NCI-H1436 (cell line): ENCODE measurements at regions not wholly inside any gene's neighbourhood (a gene's known extent, or its start where the extent isn't known, plus 50 kb on each side); places are given as distances from the start of the nearest gene placed in this dataset.

Experiments used
- DNase-seq: peaks from one replicate; lab custom pipeline; 2025; lab: John Stamatoyannopoulos, UW

DNA sequence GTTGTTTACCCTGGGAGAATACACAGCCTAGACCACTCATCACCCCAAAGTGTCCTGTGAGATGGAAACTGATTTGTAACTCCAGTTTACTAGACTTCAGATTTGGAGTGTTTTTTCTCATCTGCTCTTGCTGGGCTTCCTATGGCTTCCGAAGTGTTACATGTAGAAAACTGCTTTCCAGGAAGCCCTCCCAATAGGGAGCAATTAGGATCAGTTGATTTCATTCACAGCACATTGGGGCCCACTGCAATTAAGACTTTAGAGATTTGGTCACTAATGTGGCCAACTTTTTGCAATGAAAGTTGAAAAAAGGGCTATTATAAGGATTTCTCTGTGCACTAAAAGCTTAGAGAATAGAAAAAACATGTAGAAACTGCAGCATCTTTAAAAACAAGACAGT lies 656.6 kb upstream of the CHAC2 start:
- DNase-seq = no peak

DNA sequence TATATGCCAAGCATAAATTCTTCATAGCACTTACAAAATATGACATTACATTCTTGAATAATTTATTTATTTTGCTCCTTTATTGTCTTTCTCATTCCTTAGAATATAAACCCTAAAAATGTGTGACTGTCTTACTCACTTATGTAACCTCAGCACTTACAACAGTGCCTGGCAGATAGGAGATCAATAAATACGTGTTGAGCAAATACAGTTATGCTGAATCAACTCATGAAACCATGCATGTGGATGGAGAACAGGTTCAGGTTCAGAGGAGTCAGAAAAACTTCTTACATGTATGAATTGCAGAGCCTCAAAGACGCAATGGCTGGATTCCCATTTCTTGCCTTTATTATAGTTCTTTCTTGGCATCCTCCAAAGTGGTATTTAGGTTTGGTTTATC lies 659.4 kb upstream of the CHAC2 start:
- DNase-seq = no peak

DNA sequence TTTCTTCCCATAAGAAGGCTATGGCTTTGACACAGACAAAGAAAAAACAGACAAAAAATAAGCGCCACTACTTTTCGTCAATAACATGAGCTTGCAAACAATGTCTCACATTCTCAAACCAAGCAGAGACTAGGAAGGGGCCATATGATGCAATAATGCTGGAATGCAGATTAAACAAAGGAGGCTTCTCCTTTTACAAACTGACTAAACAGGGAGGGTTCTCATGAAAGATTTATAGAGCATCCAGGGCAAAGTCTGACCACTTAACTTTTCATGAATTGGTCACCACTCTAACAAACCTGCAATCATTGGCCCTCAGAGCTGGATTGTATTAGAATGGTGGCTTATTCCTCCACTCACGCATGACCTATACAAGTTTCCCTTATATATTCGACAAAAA lies 663.3 kb upstream of the CHAC2 start:
- no peak for DNase-seq

DNA sequence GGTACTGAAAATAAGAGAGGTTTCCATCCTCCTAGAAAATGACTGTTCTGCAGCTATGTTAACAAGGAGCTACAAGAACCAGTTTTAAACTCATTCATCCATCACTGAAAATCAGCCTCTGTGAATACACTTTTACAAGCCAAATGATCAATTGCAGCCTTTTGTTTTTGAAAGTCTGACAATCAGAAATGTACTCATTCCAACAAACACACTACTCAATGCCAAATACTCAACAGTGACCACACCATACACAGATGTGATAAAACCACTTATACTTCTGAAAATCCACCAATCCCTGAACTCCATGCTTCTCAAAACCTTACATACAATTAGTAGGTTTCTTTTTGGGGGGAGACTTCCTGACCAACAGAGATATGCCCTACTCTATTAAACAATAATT lies 663.9 kb upstream of the CHAC2 start:
- no peak for DNase-seq

DNA sequence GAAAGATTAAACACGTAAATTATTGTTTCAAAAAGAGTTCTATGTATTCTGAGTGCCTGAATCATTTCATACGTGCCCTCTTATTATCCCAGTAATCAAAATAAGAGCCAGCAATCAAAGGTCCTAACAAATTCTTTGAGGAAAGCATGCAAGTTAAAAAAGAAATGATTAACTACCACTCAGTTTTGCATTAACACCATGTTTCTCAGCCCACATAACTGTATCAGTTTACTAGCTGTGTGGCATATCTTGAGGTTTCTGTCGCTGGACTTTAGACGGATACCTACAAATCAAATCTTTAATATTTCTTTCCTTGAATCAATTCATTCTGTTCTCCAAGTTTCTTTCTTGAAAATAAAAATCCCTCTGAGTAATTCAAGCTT lies 668.9 kb upstream of the CHAC2 start:
- no peak for DNase-seq

DNA sequence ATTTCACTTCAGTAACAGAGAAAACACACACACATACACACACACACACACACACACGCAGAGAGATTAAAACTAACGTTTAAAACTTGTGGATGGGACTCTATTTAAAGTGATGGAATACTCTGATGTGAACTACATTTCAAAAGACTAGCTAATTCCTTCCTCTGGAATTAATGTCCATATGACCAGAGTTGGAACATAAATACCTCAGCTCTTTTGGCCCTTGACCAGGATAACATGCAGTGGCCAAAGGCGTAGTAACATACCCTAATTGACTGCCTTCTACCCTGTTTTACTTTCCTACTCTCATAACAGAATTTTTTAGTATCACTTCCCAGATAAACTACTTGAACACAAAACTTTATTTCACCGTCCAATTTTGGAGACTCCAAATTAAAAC lies 671.3 kb upstream of the CHAC2 start:
- no peak for DNase-seq

DNA sequence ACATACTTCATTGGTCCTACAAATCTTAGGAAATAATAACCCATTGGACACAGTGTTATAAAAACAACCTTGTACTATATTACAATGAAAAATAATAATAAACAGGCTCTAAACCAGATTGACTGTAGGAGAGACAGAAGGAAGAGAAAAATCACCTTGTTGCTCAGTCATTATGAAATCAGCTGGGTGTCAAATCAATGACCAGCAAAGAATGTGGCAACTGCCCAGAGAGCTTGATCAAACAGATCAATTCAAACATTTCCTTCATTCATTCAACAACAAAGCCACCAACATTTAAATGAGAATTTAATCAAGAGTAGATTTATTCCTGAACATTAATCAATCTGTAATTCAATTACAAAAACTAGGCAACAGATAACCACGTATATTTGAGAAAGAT lies 671.9 kb upstream of the CHAC2 start:
- DNase-seq = no peak

DNA sequence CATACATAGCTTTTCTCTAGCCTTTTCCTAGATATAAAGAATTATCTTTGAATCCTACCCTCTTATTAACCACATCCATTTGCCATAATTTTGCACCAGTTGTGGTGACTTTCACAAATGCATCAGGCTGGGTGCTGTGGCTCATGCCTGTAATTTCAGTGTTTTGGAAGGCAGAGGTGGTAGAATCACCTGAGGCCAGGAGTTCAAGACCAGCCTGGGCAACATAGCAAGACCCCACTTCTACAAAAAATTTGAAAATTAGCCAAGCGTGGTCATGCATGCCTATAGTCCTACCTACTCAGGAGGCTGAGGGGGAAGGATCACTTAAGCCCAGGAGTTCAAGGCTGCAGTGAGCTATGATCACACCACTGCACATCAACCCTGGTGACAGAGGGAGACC lies 672.4 kb upstream of the CHAC2 start:
- DNase-seq = no peak

DNA sequence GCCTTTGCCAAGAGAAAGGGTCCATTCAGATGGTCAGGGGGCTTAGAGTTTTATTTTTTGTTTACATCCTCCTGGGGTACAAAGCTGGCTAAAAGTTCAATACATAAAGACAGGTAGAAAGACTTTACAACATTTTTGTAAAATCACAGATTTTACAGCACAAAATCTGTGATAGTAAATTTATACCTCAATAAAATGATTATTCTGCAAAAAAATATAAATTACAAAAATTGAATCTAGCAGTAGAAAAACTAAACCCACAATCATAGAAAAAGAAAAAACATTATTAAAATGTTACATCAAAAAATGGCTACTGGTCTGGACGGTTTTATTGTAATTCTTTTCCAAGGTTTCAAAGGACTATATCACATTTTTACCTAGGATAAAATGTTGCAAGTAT lies 674.2 kb upstream of the CHAC2 start:
- DNase-seq = no peak

DNA sequence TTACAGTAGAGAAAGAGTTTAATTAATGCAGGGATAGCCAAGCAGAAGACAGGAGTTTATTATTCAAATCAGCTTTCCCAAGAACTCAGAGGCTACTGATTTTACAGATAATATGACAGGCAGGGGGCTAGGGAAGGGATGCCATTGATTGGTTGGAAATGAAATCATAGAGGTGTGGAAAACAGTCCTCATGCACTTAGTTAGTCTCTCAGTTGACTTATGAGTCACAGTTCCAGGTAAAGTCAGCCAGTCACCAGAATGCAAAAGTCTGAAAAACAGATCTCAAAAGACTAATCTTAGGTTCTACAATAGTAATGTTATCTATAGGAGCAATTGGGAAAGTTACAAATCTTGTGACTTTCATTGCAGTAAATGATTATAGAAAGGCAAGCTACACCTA lies 676.4 kb upstream of the CHAC2 start:
- DNase-seq = no peak

DNA sequence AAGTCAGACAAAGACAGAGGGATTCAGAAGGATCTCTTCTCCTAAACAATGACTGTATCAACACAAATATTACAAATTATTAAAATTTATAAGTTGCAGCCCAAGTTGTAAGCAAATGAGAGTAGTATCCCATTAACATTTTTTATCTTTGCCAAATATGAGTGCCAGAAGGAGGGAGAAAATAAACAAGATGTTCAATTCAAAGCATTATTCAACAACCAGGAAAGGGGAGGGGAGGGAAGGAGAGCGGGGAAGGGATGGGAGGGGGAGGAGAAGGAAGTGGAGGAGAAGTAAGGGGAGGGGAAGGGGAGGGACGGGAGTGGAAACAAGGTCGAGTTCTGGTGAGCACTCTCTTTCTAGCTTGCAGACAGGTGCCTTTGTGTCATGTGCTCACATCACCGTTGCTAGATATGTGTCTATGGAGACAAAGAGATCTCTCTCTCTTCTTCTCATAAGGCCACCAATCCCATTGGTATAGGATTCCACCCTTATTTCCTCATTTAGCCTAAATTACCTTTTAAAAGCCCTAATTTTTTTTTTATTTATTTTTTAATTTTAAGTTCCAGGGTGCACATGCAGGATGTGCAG lies 679.6 kb upstream of the CHAC2 start:
- no peak for DNase-seq

DNA sequence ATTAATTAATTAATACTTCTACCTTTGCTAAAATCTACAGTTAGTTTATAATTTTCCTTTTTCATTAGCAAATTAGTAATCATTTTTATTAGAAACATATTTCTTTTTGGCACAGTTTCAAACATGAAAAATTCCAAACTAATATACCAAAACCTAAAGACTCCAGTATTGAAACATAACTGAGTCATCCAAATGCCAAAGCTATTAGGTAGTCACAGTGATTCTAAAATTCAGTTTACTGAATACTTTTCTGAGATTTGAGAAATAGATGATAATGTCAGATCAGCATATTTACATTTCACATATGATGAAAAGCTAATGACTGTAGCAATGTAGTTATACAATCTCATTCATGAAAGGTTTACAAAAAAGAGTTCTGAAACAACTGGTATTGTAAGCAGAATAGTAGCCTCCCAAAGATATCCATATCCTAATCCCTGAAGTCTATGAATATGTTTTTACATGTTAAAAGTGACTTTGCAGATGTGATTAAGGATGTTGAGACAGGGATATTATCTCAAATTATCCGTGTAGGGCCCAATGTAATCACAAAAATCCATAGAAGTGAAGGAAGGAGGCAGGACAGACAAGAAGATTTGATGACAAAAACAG lies 680.2 kb upstream of the CHAC2 start:
- DNase-seq = no peak

DNA sequence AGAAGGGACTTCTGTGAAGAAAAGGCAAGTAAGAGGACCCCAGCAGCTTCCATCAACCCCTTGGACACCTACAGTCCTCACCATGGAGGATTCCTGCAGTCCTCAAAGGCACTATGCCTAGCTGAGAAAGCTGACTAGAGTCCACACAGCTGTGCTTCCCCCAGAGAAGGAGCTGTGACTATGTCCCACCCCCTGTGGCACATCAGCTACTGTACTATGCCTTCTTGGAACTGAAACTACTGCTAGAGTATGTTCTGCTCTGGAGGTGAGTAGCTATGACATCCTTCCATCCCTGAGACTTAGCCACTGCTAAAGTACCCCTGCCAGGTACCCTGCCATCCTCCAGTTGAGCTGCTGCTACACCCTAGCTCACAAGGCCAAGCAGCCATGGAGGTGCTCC lies 690.2 kb upstream of the CHAC2 start:
- DNase-seq = no peak

DNA sequence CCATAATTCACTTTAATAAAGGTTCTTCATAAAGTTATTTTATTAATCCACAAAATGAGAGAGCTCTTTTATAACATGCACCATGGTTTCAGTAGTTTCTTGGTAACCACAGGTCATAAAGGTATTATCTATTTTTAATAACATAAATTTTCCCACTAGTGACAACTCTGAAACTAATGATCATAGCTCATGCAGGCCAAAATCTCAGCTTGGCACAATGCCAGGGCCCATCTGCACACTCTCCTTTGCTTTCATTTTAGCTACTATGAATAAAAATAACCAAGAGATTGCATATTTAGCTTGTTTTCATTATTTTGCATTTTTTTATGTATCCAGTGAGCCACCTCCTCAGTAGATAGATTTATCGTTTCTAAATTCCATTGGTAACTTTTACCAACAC lies 691.8 kb upstream of the CHAC2 start:
- DNase-seq = no peak

DNA sequence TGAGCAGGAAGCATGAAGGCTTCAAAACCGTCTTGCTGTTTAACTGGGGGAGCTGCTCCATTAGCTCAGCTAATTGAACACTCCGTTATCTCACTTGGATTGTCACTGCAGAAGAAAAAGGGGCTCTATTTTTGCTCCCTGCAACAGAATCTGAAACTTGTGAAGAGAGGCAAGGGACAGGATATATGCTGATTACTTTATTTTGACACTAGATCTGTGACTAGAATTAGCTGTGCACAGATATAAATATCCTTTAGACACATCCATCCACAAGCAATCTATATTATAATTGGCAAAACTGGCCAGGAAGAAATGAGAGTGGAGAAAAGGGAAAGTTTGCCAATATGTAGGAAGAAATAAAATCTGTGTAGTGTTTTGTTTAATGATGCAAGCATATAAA lies 700.1 kb upstream of the CHAC2 start:
- no peak for DNase-seq

DNA sequence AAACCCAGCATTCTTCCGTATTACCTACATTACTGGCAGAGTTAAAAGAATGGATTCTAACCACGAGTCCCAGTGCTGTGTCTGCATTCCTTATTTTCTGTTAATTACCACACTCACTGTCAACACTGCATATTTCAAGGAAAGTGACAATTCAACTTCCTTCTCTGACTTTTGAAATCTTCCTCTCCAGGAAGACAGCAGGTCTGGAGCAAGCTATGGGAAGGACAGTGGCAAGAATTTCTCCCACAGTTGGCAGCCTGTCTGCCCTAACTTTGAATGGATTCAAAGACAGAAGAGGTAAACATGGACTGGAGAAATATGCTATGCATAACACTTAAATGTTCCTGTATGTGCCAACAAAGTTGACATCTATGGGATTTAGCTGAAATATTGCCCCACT lies 700.5 kb upstream of the CHAC2 start:
- no peak for DNase-seq

DNA sequence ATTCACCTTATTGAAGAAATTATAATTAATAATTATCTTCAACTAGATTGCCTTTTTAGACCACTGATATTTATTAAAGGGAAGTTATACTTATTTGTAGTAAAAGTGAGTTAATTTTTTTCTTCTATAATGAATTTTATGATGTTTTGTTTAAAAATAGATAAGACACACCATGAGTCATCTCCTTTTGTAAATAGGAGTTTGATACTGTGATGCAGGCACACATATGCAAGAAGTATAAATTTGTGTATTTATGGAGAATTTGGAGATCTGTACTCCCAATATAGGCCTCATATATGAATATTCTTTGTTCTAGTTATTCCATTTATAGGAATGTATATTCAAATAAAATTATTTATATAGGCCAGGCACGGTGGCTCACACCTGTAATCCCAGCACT lies 703.5 kb upstream of the CHAC2 start:
- DNase-seq = no peak

DNA sequence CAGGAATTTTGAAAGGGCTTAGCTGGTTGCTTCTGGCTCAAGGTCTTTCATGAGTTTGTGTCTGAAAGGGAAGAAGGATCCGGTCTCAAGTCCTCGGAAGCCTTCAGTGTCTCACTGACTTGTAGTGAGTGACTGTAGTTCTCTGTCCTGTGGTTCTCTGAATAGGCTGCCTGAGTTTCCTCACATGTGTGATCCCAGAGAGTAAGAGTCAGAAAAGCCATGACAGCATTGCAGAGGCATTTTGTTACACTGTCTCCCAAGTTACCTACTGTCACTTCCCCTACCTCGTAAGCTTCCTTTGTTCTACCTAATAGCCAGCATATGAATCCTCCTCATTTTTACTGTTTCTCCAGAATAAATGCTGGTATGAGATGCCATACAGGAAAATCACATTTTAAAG lies 709.1 kb upstream of the CHAC2 start:
- no peak for DNase-seq

DNA sequence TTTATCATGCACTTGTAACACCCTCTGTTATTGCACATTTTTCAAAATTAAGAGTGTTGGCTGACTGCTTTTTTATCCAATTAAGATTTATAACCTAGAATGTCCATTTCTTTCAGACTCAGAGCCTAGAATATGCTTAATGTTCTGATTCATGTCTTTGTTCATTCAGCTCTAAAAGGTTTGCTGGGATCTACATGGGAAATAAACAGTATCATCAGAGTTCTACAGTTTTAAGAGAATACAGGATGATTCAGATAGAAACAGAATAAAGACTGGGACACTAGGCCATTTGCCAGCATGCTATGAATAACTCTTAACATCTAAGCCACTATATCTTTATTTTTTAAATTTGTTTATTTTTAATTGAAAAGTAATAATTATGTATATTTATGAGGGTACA lies 713.7 kb upstream of the CHAC2 start:
- no peak for DNase-seq

DNA sequence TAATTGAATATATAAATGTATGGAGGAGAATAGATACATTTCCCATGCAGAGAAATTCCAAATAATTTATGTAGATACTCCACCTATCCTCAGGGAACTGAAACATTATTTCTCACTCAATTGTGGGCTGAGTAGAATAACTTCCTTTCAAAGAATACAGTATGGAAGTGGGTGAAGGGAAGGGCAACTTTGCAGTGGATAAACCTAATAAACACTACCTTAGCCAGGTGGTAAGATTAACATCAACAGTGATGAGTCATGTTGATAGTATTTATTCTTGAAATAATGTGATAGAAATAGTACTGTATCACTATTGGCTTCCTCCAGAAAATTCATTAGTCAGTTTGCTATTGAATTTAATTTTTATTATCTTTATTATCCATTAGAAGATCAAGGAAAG lies 716.4 kb upstream of the CHAC2 start:
- DNase-seq = no peak

DNA sequence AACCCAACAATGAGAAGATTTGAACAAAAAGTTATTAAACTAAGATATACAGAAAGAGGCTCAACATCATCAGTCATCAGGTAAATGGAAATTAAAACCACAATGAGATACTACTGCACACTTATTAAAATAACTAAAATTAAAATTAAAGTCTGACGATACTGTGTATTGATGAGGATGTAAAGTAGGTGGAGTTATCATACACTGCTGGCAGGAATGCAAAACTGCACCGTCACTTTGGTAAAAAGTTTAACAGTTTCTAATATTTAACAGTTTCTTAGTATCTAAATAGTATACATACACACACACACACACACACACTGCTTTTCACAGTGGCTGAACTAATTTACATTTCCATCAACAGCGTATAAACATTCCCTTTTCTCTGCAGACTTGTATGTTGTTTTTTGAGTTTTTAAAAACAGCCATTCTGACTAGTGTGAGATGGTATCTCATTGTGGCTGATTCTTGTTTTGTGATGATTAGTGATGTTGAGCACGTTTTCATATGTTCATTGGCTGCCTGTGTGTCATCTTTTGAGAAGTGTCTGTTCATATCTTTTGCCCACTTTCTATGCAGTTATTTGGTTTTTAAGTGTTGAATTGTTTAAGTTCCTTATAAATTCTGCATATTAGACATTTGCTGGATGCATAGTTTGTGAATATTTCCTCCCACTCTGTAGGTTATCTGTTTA lies 726.9 kb upstream of the CHAC2 start:
- DNase-seq = no peak

DNA sequence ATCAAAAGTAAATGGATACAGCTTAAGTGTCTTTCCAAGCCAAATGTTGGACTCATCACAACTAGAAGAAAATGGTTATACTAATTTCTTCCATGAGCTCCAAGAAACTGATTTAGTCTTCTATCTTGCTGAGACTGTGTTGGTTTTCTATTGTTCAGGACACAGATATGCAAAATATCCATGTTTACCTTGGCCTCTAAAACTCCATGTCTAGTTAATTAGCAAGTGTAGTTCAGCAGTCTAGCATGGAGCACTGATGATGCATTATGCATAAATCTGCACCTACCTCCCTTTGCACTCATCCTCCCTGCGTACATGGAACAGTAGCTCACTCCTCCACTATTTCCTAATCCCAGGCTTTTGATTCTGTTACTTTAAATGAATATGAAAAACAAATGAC lies 731.4 kb upstream of the CHAC2 start:
- no peak for DNase-seq

DNA sequence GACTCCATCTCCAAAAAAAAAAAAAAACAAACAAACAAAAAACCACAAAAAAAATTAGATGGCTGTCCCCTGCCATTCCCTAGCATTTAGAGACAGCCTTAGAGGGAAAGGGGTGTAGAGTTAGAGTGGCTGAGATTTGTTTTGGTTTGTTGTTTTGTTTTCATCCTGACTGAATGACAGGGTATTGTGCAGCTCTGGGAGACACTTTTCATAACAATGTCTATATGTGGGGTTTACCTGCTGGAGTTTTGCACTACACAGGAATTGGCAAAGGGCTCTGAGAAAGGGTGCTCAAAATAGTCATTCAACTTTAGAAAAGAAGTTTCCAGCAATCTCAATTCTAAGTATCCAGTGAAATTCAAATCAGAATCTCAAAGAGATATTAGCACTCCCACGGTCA lies 732.5 kb upstream of the CHAC2 start:
- DNase-seq = no peak

DNA sequence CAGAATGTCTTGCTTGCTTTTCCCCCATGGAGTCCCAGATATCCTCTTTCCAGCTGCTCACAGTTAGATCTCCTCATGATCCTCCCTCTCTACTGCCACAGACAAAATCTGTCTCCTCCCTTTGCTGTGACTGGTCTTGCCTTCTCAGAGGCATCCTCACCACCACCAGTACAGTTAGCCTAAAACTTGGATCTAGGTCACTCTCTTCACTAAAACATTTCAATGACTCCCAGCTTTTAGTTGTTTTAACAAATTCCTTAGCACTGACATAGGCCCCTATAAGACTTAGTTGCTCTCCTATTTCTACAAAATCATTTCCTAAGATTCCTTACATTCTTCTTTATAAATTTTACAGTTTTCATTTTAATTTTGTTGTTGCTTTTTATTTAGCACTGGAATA lies 734.2 kb upstream of the CHAC2 start:
- no peak for DNase-seq
